GM12891 (cell line): ENCODE measurements at regions not wholly inside any gene's neighbourhood (a gene's known extent, or its start where the extent isn't known, plus 50 kb on each side); places are given as distances from the start of the nearest gene placed in this dataset.
"Not testable (repeated sequence)": the region's sequence is repeated elsewhere in the genome, so short reads cannot be mapped to it uniquely, and the experiment has no call there.

Experiments
- DNase-seq: peaks from one replicate; pipeline ENCODE4 v3.0.0; 2011; ENCODE audit warnings: low spot score; ENCODE audit not compliant: insufficient read length
- FAIRE-seq: peaks from 2 replicates; lab custom pipeline; 2011; peaks lifted over from hg19 to GRCh38; lab: Jason Lieb, UNC
- PAX5 ChIP-seq: IDR thresholded peaks from 2 replicates; pipeline ENCODE4 v1.6.1; 2011; ENCODE audit warnings: low read length, moderate library complexity, mild to moderate bottlenecking; ENCODE audit not compliant: insufficient read depth, severe bottlenecking
- POLR2A ChIP-seq: IDR thresholded peaks from 2 replicates; pipeline ENCODE4 v1.6.1; 2011; ENCODE audit warnings: low read depth, low read length, control low read depth
- POLR2AphosphoS5 ChIP-seq: IDR thresholded peaks from 2 replicates; pipeline ENCODE4 v1.6.1; 2011; ENCODE audit warnings: low read depth, low read length, control low read depth
- POU2F2 ChIP-seq: IDR thresholded peaks from 2 replicates; pipeline ENCODE4 v1.6.1; 2011; ENCODE audit warnings: low read depth, mild to moderate bottlenecking, control low read depth, low read length, moderate library complexity
- SPI1 ChIP-seq: IDR thresholded peaks from 2 replicates; pipeline ENCODE4 v1.6.1; 2011; ENCODE audit warnings: low read depth, low read length, control low read depth
- TAF1 ChIP-seq: IDR thresholded peaks from 2 replicates; pipeline ENCODE4 v1.6.1; 2011; ENCODE audit warnings: low read depth, low read length, control low read depth

GRCh38 chr10:90111671-90112070 lies 410.3 kb downstream of the KIF20B start:
- no peak for FAIRE-seq
- TF ChIP-seq PAX5: no peak
- TF ChIP-seq POLR2AphosphoS5: no peak
- no peak for TF ChIP-seq POLR2A
- TF ChIP-seq POU2F2: no peak
- no peak for TF ChIP-seq TAF1
- TF ChIP-seq SPI1: no peak
- no peak for DNase-seq

- FAIRE-seq (no peak), DNase-seq (no peak)
- TF ChIP-seq TAF1: no peak
- TF ChIP-seq SPI1: no peak
- no peak for TF ChIP-seq POU2F2
- TF ChIP-seq PAX5: no peak
- TF ChIP-seq POLR2A: no peak
- TF ChIP-seq POLR2AphosphoS5: no peak
Observed at GRCh38 chr10:90112681-90113080, 411.3 kb downstream of the KIF20B start.

- not testable (repeated sequence) for DNase-seq, FAIRE-seq
Observed at GRCh38 chr10:90118567-90118966, 417.2 kb downstream of the KIF20B start.

- not testable (repeated sequence) for FAIRE-seq, DNase-seq
Observed at GRCh38 chr10:90119631-90120280, 418.4 kb downstream of the KIF20B start.

GRCh38 chr10:90125456-90126255 lies 424.3 kb downstream of the KIF20B start:
- TF ChIP-seq POLR2AphosphoS5 (no peak), POU2F2 (no peak), TAF1 (no peak), SPI1 (no peak), POLR2A (no peak), PAX5 (no peak)
- DNase-seq: no peak
- no peak for FAIRE-seq

- TF ChIP-seq POLR2A: no peak
- no peak for TF ChIP-seq POLR2AphosphoS5
- no peak for TF ChIP-seq SPI1
- DNase-seq: no peak
- no peak for FAIRE-seq
Observed at GRCh38 chr10:90126256-90126595, 424.8 kb downstream of the KIF20B start.

- FAIRE-seq (no peak), DNase-seq (no peak)
- TF ChIP-seq POLR2A (no peak), SPI1 (peak; percentile 84), POLR2AphosphoS5 (no peak)
Observed at GRCh38 chr10:90130321-90131086, 429.1 kb downstream of the KIF20B start.

- FAIRE-seq: no peak
- TF ChIP-seq POU2F2 (no peak), POLR2A (no peak), TAF1 (no peak), PAX5 (no peak), SPI1 (no peak), POLR2AphosphoS5 (no peak)
Observed at GRCh38 chr10:90133606-90134005, 432.2 kb downstream of the KIF20B start.

GRCh38 chr10:90136731-90137316 lies 435.4 kb downstream of the KIF20B start:
- FAIRE-seq (no peak), DNase-seq (no peak)
- TF ChIP-seq PAX5 (no peak), POLR2A (no peak), TAF1 (no peak), SPI1 (no peak), POU2F2 (no peak), POLR2AphosphoS5 (no peak)

More at GRCh38 chr10:90133606-90134005, 432.2 kb downstream of the KIF20B start:
- DNase-seq: no peak

- FAIRE-seq: peak; percentile 77
- DNase-seq: no peak
- TF ChIP-seq POU2F2 (no peak), POLR2AphosphoS5 (no peak), SPI1 (no peak), POLR2A (no peak), PAX5 (no peak), TAF1 (no peak)
Observed at GRCh38 chr10:90138844-90139243, 437.5 kb downstream of the KIF20B start.
